Glomerular visceral epithelial cell (primary cell): ENCODE measurements at regions not wholly inside any gene's neighbourhood (a gene's known extent, or its start where the extent isn't known, plus 50 kb on each side); places are given as distances from the start of the nearest gene placed in this dataset.

Source experiments
- DNase-seq: peaks from one replicate; pipeline ENCODE4 v3.0.0-alpha.2; 2016; ENCODE audit errors: extremely low spot score

DNA sequence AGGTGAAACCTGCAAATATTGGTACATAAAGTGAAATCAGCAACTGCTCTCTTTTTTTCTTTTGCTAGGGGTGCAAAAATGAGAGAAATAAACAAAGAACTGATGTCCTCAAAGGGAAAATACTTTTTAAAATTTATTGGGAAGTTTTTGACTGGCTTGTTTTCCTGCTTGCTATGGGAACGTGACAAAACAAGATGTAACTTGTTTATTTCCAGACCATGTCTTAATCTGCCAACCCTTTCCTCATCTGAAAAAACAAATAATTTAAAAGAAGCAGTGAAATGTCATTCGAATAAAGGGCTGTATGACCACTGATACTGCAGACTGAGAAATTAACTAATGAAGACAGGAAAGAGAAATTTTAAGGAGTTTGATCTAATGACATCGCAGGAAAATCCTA lies 221.9 kb downstream of the CBLN4 start:
- no peak for DNase-seq

DNA sequence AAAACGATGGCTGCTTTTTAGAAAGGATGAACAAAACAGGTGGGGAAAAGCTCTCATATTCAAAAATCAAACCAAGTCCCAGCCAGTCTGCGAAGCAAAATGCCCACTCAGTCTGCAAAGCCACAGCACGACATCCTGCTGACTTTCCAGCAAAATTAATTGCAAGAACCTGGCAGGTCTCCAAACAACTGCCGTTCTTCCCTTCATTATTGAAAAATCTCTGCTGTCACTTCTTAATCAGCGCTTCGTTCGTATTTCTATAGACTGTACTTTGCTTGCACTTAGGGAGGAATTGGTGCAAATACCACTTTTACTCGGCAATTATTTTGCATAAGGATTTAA lies 222.4 kb downstream of the CBLN4 start:
- DNase-seq = no peak

DNA sequence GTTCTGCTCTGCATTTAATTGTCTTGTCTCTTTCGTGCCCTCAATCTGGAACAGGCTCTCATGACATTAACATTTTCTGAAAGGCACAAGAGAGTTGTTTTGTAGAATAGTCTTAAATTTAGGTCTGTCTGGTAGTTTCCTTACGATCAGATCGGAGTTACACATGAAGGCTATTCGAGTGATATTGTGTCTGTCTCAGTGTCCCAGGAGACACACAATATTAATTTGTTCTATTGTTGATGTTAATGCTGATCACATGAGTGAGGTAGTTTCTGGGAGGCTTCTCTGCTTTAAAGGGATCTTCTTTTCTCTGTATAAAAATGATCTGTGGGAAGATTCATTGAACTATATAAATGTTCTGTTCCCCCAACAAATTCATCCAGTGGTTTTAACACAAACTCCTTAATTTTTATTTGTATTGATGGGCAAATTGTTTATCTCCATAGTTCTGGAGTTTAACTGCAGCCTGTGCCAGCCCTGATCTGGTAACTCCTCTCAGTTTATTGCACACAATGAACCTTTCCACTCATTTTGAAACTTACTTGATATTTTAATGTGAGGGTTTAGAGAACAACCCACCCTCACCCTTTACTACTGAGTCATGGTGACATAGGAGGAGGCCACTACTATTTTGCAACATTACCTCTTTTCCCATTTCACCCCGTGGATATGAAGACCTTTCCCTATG lies 223.0 kb downstream of the CBLN4 start:
- DNase-seq = no peak

DNA sequence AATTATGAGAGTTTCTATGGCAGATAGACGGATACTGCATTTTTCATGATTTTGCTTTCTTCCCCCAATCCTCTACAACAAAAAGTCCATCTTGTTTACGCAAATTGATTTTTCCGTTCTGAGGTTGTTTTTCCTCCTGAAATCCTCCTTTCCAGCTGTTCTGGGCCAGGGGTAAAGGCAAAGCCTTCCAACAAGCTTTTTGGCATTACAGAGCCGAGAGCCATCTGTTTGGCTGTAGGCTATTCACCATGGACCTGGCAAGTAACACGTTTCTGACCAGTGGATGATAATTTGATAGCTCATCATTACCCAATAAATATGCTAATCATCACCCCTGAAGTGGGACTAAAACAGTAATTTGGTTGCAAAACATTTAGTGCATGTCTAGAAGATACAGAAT lies 226.5 kb downstream of the CBLN4 start:
- no peak for DNase-seq

DNA sequence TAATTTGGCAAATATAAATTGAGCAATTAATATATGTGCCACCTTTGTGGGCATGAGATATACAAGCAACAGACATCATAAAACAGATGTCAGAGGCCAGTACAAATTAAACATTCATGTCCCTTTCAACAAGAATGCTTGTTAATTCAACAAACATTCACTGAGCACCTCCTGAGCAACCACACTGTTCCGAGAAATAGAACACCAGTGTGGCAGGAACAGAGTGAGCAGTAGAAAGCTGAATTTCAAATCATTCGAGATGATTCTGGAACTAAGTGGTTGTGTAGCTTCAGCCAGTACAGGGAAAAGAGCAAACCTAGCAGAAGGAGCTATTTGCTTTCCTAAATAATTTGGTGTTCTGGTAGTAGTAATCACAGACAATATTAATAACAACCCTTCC lies 227.7 kb downstream of the CBLN4 start:
- DNase-seq = no peak

GRCh38 chr20:55776176-55776575 lies 229.1 kb downstream of the CBLN4 start:
- DNase-seq = no peak

DNA sequence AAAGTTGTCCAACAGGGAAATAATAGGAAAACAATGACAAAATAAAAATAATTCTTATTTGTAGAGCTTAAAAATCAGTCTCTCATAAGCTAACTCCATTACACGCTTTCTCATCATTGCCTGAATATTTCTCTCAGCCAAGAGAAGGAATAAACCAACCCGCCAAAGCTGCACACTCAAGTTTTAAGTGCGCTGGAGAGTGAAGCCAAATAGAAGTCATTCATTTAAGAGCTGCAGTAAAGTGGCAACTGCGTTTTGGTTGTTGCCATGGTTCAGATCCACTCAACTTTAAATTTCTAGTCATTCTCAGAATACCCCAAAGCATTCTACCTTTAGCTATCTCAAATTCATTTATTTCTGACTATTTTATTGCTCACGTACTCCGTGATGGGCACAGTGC lies 230.7 kb downstream of the CBLN4 start:
- no peak for DNase-seq

- no peak for DNase-seq
Measured at GRCh38 chr20:55761797-55762196, 243.5 kb downstream of the CBLN4 start.

GRCh38 chr20:55761100-55761499 lies 244.2 kb downstream of the CBLN4 start:
- DNase-seq = no peak

DNA sequence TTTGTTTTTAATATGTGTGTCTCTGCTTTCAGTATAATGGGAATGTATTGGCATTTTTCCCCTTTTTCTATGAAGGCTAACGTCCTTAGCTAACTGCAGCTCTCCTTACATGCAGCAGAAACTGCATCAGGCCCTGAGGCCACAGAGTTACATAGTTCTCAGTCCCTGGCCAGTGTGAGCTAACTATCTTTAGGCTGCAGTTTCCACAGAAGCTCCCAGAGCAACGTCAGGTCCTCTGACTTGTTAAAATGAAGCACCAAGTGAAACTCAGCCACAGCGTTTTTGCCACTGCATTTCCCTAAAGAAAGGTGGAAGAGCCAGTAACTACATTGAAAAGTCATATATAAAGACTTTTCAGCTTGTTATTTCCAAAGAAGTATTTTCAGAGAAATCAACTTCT lies 244.7 kb downstream of the CBLN4 start:
- DNase-seq = no peak

- no peak for DNase-seq
Measured at GRCh38 chr20:55755861-55756260, 249.5 kb downstream of the CBLN4 start.

DNA sequence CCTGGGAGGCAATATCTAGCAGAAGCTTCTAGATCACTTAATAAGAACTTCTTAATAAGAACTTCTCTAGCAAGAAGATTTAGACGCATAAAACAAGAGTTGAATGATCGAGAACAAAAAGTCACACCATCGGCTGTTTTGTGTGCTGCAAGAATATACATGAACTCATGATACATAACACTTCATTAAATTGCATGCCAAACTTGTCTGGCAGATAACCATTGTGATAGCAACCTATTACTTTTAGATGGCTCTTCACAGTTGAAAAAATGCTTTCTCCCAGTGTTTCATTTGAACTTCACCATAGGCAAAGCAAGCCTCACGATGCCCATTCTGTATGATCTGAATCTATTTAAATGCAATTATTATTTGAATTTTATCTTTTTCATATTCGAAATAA lies 249.9 kb downstream of the CBLN4 start:
- no peak for DNase-seq

DNA sequence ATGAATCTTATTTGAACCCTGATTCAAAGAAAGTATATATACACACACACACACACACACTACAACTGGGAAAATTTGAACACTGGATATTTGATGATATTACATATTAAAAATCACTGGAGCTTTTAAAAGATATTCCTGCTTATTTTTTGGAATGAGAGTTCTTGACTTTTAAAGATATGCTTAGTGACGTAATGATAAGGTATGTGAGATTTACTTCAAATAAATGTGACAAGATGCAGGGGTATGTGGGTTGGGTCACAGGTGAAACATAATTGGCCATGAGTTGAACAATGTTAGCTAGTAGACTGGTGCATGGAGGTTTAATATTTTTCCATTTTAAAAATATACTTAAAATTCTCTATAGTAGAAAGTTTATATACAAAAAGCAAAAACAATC lies 258.6 kb downstream of the CBLN4 start:
- no peak for DNase-seq

GRCh38 chr20:55745840-55746239 lies 259.5 kb downstream of the CBLN4 start:
- no peak for DNase-seq

DNA sequence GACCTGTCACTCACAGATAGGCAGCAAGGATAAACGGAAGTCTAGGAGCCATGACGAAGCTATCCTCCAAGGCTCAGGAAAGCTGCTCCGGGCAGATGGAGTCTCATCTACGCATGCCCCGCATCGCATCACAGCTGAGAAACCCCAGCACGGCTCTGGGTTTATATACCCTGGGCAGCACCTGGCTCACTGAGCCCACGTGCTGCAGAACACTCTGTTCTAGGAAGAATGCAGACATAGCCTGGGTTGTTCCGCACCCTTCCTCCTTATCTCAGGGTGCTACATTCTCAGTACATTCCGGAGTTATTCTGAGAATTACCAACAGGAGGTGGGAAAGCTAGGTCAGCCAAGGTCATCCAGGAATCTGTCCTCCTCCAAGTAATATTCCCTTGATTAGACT lies 260.4 kb downstream of the CBLN4 start:
- DNase-seq = no peak

- no peak for DNase-seq
Measured at GRCh38 chr20:55741801-55742200, 263.5 kb downstream of the CBLN4 start.

DNA sequence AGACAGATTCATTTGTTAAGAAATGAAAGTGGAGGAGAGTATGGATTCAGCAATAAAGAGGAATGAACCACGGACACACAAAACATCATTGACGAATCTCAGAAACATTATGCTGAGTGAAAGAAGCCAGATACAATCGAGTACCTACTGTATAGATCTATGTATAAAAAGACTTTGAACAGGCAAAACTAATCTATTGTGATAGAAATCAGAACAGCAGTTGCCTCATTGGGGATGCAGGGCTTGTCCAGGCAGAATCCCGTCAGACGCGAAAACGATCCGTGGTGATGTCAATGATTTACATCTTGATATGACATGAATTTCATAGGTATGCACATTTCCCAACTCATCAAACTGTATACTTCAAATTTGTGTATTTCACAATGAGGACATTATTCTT lies 265.2 kb downstream of the CBLN4 start:
- DNase-seq = no peak

DNA sequence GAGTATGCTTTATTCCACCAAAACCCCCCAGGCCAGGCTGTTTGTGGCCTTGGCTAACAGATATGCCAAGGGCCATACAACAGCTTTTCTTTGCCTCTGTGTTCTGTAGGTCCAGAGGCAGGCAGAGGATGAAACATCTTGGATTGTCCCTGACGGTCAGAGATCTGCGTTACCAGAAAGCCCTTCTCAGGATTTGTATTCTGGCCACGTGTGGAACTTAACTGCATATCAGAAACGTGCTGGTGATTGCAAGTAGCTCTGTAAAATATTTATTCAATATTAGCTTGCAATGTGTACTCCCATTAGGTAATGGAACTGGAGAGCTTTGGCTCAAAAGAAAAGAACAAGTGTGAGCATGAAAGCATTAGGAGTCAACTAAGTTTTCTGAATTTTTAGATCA lies 275.0 kb downstream of the CBLN4 start:
- no peak for DNase-seq

DNA sequence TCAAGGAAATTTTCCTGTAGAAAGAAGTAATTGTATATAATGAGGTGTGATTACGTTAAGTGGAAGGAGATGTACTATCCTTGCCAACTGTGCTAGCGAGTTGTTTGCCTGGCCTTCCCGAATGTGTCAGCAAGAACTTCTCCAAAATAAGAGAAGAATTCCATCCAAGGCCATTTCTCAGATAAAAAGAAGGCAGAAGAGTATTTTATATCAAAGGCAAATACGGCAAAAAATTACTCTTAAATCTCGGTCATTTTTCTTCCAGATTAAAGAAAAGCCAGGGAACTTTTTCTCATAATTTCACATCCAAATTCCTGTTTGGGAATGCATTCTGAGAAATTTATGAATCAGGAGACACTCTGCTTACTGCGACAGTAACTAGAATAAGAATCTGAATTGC lies 290.6 kb downstream of the CBLN4 start:
- no peak for DNase-seq

GRCh38 chr20:55714082-55714481 lies 291.2 kb downstream of the CBLN4 start:
- no peak for DNase-seq

DNA sequence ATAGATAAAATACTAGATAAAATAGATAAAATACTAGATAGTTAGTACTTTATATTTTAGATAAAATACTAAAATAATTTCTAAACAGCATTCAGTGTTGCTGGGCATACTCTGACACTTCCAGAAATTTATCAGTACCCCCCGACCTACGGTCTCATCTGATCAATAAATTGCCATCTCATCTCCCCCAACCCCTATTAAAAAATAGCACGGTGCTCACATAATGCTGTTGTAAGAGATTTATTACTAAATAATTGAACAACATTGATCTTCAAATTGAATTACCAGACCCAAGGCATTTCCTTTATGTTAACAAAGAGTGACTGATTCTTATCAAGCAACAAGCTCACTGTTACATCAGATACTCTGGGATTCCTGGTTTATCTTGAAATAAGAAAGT lies 300.9 kb downstream of the CBLN4 start:
- no peak for DNase-seq

GRCh38 chr20:55701467-55701866 lies 303.9 kb downstream of the CBLN4 start:
- DNase-seq = no peak

GRCh38 chr20:55696520-55696919 lies 308.8 kb downstream of the CBLN4 start:
- no peak for DNase-seq

DNA sequence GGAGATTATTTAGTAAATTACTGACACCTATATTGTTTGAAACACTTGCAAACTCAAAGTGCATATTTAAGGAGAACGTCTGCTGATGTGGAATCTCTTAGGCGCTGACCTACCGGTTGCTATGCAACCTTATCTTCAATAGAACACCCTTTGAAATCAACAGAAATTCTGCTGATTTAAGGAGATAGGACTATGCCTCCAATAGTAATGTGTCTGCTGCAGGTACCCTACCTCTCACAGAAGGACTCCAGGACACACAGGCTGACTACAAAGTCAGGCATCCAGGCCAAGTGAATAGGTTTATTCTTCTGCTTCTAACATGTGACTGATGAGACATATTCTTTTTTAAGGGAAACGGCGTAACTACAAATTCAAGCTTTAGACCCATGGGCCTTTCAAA lies 311.7 kb downstream of the CBLN4 start:
- no peak for DNase-seq

DNA sequence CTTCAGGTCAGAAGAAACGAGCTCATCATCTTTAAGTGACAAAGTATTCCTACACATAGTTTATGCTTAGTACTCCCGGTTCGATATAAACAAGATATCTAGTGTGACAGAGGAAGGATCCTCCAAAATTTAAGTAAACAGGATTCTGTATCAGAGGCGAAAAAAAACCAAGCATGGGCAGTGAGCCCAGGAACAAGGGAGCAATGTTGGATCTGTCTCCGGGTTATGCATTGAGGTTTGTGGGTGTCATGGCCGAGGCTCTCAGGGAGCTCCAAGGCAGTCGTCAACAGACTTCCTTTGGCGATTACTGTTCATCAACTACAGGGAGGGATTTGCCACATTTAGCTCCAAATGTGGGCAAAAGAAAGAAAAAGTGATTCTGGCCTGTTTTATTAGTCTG lies 319.5 kb downstream of the CBLN4 start:
- no peak for DNase-seq
